Natural killer cell (primary cell): ENCODE measurements at regions not wholly inside any gene's neighbourhood (a gene's known extent, or its start where the extent isn't known, plus 50 kb on each side); places are given as distances from the start of the nearest gene placed in this dataset.

ENCODE experiments used
- ATAC-seq, 3 donors: fragments of 150-1000 bp in 2 of 3; fragments of 200-7000 bp in 1 of 3; cut with Tn5 transposase; 1 replicate in 1 of 3; 2 replicates in 2 of 3; pipeline ENCODE4 v1.10.0; 2021; ENCODE audit warnings: mild to moderate bottlenecking in 2 of 3, moderate library complexity in 2 of 3
- DNase-seq, 2 donors: peaks; one replicate each; pipeline versions ENCODE4 v3.0.0 to v3.0.0-alpha.2; 2013 to 2021; ENCODE audit warnings: mixed read lengths in 1 of 2
- H3K27ac ChIP-seq: one replicate; pipeline ENCODE4 v1.5.1; 2013; ENCODE audit warnings: mild to moderate bottlenecking, low read length
- H3K27me3 ChIP-seq: one replicate; pipeline ENCODE4 v1.6.1; 2013; ENCODE audit warnings: low read length; ENCODE audit not compliant: control insufficient read depth, insufficient read depth
- H3K36me3 ChIP-seq: one replicate; pipeline ENCODE4 v1.6.1; 2013; ENCODE audit warnings: low read length; ENCODE audit not compliant: control insufficient read depth, insufficient read depth
- H3K4me1 ChIP-seq: one replicate; pipeline ENCODE4 v1.6.1; 2013; ENCODE audit warnings: low read length; ENCODE audit not compliant: control insufficient read depth, insufficient read depth
- H3K4me3 ChIP-seq: one replicate; pipeline ENCODE4 v1.5.1; 2013; ENCODE audit warnings: low read length
- H3K9me3 ChIP-seq: one replicate; pipeline ENCODE4 v1.6.1; 2013; ENCODE audit warnings: low read length; ENCODE audit not compliant: control insufficient read depth, insufficient read depth
- H3K27ac Mint-ChIP-seq, 2 donors: one replicate each; pipeline ENCODE4 v1.8.0; 2022; ENCODE audit warnings: mild to moderate bottlenecking in 2 of 2, mixed read lengths in 2 of 2, moderate library complexity in 1 of 2
- H3K27me3 Mint-ChIP-seq, 2 donors: one replicate each; pipeline ENCODE4 v1.8.0; 2022; ENCODE audit warnings: low read depth in 2 of 2, mixed read lengths in 2 of 2
- H3K36me3 Mint-ChIP-seq: one replicate; pipeline ENCODE4 v1.8.0; 2022; ENCODE audit warnings: mixed read lengths
- H3K4me1 Mint-ChIP-seq, 2 donors: one replicate each; pipeline ENCODE4 v1.8.0; 2022; ENCODE audit warnings: mixed read lengths in 2 of 2
- H3K4me3 Mint-ChIP-seq: one replicate; pipeline ENCODE4 v1.8.0; 2022; ENCODE audit warnings: mild to moderate bottlenecking, moderate library complexity, mixed read lengths
- H3K9me3 Mint-ChIP-seq, 2 donors: one replicate each; pipeline ENCODE4 v1.8.0; 2022; ENCODE audit warnings: mixed read lengths in 2 of 2
- WGBS: methylation state at CpG from one replicate; pipeline ENCODE4 v1.1.7; 2013; ENCODE audit warnings: missing lambda C conversion rate; ENCODE audit not compliant: insufficient coverage; 5-methylcytosine and 5-hydroxymethylcytosine counted together
- intact Hi-C: fragments of 100-400 bp; cut with micrococcal nuclease; formaldehyde crosslinking; loops from one replicate; pipeline ENCODE4 v1.14.2; 2022
- TF ChIP-seq, protein P1 (sequence below): fragments of 200-600 bp; IDR thresholded peaks from one replicate; pipeline ENCODE4 v1.8.0; 2022; ENCODE audit warnings: antibody characterized with exemption

DNA sequence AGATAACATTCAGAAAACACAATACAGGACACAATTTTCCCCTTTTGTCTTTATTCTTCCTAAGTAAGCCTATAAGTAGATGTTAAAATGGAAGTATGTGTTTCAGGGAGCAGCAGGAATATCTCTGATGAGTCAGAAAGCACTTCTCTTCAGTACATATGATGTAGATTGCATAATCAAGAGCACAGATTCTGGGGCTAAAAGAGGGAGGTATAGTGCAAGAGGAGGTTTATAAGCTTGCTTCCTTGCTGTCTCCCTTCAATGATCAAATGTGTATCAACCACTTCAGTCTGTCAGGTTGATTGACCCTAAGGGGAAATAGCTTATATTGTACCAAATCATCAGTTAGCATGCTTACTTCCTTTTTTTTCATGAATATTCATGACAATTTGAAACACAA, 822.8 kb downstream of the BRINP3 start:
- intact Hi-C loops, result no loop called here
- Mint-ChIP-seq H3K36me3 (no peaks in the 10 kb centered on the region), H3K4me1 (no peaks in the 10 kb centered on the region), H3K4me3 (no peak overlapping the region), H3K27me3 (no peaks in the 10 kb centered on the region), H3K27ac (no peak overlapping the region), H3K9me3 (peaks cover 14 to 23% of the 10 kb centered on the region in 2 donors)
- Histone ChIP-seq H3K27ac (no peak overlapping the region), H3K4me1 (no peaks in the 10 kb centered on the region), H3K36me3 (no peaks in the 10 kb centered on the region), H3K27me3 (no peaks in the 10 kb centered on the region), H3K9me3 (no peaks in the 10 kb centered on the region), H3K4me3 (no peak overlapping the region)
- DNase-seq (no peak), ATAC-seq (no peak)
- TF ChIP-seq, protein P1, sequence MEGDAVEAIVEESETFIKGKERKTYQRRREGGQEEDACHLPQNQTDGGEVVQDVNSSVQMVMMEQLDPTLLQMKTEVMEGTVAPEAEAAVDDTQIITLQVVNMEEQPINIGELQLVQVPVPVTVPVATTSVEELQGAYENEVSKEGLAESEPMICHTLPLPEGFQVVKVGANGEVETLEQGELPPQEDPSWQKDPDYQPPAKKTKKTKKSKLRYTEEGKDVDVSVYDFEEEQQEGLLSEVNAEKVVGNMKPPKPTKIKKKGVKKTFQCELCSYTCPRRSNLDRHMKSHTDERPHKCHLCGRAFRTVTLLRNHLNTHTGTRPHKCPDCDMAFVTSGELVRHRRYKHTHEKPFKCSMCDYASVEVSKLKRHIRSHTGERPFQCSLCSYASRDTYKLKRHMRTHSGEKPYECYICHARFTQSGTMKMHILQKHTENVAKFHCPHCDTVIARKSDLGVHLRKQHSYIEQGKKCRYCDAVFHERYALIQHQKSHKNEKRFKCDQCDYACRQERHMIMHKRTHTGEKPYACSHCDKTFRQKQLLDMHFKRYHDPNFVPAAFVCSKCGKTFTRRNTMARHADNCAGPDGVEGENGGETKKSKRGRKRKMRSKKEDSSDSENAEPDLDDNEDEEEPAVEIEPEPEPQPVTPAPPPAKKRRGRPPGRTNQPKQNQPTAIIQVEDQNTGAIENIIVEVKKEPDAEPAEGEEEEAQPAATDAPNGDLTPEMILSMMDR, result no peak

DNA sequence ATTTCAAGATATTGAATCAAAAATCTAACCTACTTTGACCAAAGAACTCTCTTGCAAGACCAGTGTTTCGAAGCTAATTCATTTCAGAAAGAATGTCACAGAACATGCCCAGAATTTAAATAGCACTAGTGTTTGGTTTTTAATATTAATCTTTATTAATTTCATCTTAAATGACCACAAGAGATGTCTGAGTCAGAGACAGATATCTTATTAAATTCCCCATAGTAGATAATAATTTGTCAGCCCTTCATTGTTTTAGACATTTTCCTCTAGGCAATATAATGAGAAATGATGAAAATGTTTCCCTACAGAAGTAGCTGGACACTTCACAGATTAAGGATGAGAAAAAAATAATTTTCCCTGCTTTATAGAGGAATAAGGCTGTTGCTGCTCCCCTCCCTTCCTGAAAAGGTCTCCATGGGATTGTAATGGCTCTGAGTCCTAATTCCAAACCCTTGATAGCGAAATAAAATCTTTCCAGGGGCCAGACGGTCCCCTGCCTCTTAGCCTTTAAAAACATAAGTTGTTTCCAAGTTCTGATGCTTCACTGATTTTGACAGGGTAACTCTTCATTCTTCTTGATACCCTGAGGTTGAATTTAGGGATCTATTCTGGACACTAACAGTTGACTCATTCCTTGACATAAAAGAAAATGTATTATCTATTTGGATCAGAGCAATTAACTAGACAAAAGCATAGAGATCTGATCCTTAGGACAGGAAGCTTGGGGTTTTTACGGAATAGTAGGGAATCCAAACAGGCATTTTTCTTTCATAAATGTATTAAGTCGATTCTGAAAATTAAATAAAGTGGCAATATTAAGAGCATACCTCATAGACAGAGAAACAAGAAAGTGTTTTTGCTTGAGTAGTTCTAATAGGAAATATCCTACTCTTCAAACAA, 820.8 kb downstream of the BRINP3 start:
- H3K27ac ChIP-seq, result no peak overlapping the region
- H3K27me3 Mint-ChIP-seq, result no peaks in the 10 kb centered on the region
- no peak overlapping the region for H3K4me3 Mint-ChIP-seq
- peaks cover 14 to 21% of the 10 kb centered on the region in 2 donors for H3K9me3 Mint-ChIP-seq
- H3K36me3 ChIP-seq, result no peaks in the 10 kb centered on the region
- ATAC-seq (no peak), DNase-seq (no peak)
- intact Hi-C loops, result no loop called here
- H3K4me3 ChIP-seq, result no peak overlapping the region
- H3K9me3 ChIP-seq, result no peaks in the 10 kb centered on the region
- H3K27me3 ChIP-seq, result no peaks in the 10 kb centered on the region
- TF ChIP-seq, protein P1, result no peak
- H3K4me1 ChIP-seq, result no peaks in the 10 kb centered on the region
- no peaks in the 10 kb centered on the region for H3K36me3 Mint-ChIP-seq
- H3K4me1 Mint-ChIP-seq, result no peaks in the 10 kb centered on the region
- H3K27ac Mint-ChIP-seq, result no peak overlapping the region
- WGBS, result 75% methylated on average over 4 of the region's 5 CpGs

DNA sequence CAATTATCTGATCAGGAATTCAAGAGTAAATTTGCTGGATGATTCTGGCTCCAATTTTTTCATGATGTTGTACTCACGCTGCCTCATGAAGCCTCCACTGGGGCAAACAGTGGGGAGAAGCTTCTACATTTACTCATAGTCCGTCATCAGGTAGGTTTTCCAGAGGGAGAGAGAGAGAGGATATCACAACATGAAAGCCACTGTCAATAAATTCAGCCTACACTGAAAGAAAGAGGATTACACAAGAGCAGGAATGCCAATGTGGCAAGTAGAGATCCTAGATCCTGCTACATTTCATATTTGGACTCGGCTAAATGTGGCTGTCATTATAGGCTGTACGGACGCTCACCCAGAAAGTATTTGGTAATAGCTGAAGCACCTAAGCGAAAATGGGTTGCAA, 819.9 kb downstream of the BRINP3 start:
- no peaks in the 10 kb centered on the region for H3K36me3 ChIP-seq
- intact Hi-C loops, result no loop called here
- no peaks in the 10 kb centered on the region for H3K27me3 Mint-ChIP-seq
- H3K4me1 Mint-ChIP-seq, result no peaks in the 10 kb centered on the region
- ATAC-seq, result no peak
- H3K9me3 Mint-ChIP-seq, result peaks cover 17 to 24% of the 10 kb centered on the region in 2 donors
- TF ChIP-seq, protein P1, result no peak
- no peak overlapping the region for H3K27ac ChIP-seq
- H3K27ac Mint-ChIP-seq, result no peak overlapping the region
- WGBS, result 100% methylated on average over 3 of the region's 6 CpGs
- H3K4me3 Mint-ChIP-seq, result no peak overlapping the region
- H3K4me1 ChIP-seq, result no peaks in the 10 kb centered on the region
- no peaks in the 10 kb centered on the region for H3K27me3 ChIP-seq
- no peaks in the 10 kb centered on the region for H3K9me3 ChIP-seq
- DNase-seq, result no peak
- no peak overlapping the region for H3K4me3 ChIP-seq
- H3K36me3 Mint-ChIP-seq, result no peaks in the 10 kb centered on the region

DNA sequence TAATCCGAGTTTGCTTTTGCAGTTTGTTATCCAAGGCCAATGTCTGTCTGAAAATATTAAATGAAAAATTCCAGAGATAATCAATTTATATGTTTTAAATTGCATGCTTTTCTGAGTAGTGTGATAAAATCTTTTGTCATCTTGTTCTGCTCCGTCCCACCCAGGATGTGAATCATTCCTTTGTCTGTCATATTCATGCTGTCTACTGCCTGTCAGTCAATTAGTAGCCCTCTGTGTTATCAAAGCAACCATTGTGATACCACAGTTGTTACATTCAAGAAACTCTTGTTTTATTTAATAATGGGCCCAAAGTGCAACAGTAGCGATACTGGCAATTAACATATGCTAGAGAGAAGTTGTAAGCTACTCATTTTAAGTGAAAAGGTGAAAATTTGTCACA, 819.3 kb downstream of the BRINP3 start:
- DNase-seq (no peak), ATAC-seq (no peak)
- Histone ChIP-seq H3K9me3 (no peaks in the 10 kb centered on the region), H3K4me1 (no peaks in the 10 kb centered on the region), H3K27me3 (no peaks in the 10 kb centered on the region), H3K27ac (no peak overlapping the region), H3K4me3 (no peak overlapping the region), H3K36me3 (no peaks in the 10 kb centered on the region)
- H3K27ac Mint-ChIP-seq, result no peak overlapping the region
- intact Hi-C loops, result no loop called here
- peaks cover 16 to 24% of the 10 kb centered on the region in 2 donors for H3K9me3 Mint-ChIP-seq
- no peaks in the 10 kb centered on the region for H3K36me3 Mint-ChIP-seq
- WGBS, result 68% methylated on average over 2 of the region's 3 CpGs
- H3K4me3 Mint-ChIP-seq, result no peak overlapping the region
- TF ChIP-seq, protein P1, result no peak
- H3K4me1 Mint-ChIP-seq, result no peaks in the 10 kb centered on the region
- no peaks in the 10 kb centered on the region for H3K27me3 Mint-ChIP-seq
